ENCODE measurements at regions not wholly inside any gene's neighbourhood (a gene's known extent, or its start where the extent isn't known, plus 50 kb on each side); places are given as distances from the start of the nearest gene placed in this dataset.

- Histone ChIP-seq H2AK5ac (ENCODE audit: insufficient read length, low read length) (no peak overlapping the region), H4K91ac (ENCODE audit: insufficient read length, low read depth, low read length) (no peak overlapping the region), H4K20me1 (ENCODE audit: control insufficient read depth, insufficient read depth, insufficient read length) (no peaks in the 10 kb centered on the region), H3K56ac (ENCODE audit: insufficient read length, low read depth, low read length) (no peak overlapping the region), H3K4ac (ENCODE audit: low read depth, low read length) (no peak overlapping the region), H2AFZ (ENCODE audit: low read length) (no peak overlapping the region), H2BK5ac (ENCODE audit: insufficient read length, low read length) (no peak overlapping the region), H4K5ac (ENCODE audit: insufficient read length, low read depth, low read length) (no peak overlapping the region), H3K14ac (ENCODE audit: insufficient read depth, low read length) (no peak overlapping the region), H3K4me1 (ENCODE audit: insufficient read depth, low read length) (no peaks in the 10 kb centered on the region), H2BK20ac (ENCODE audit: low read depth, low read length, poor library complexity, severe bottlenecking) (no peak overlapping the region), H3K27ac (ENCODE audit: insufficient read length, low read depth, low read length) (no peak overlapping the region), H3K23me2 (ENCODE audit: insufficient read length, low read depth, low read length, poor library complexity, severe bottlenecking) (no peaks in the 10 kb centered on the region), H3K9ac (ENCODE audit: extremely low read depth, insufficient read length, low read length) (no peak overlapping the region), H3K9me3 (ENCODE audit: control insufficient read depth, low read depth, low read length) (no peaks in the 10 kb centered on the region), H4K8ac (replicated peaks; ENCODE audit: insufficient read length, low read depth, low read length) (no peak overlapping the region), H3K18ac (ENCODE audit: insufficient read length, low read depth, low read length) (no peak overlapping the region), H3K79me2 (ENCODE audit: insufficient read depth, low read length) (no peaks in the 10 kb centered on the region), H3K23ac (ENCODE audit: insufficient read length, low read depth, low read length) (no peak overlapping the region), H2BK120ac (ENCODE audit: low read depth, low read length, poor library complexity, severe bottlenecking) (no peak overlapping the region), H2BK12ac (ENCODE audit: insufficient read length, low read depth, low read length) (no peak overlapping the region), H3K4me2 (ENCODE audit: insufficient read depth, insufficient read length, low read length) (no peak overlapping the region), H3K27me3 (ENCODE audit: insufficient read depth, low read length) (no peaks in the 10 kb centered on the region), H3K79me1 (ENCODE audit: insufficient read depth, low read depth, low read length, poor library complexity, severe bottlenecking) (no peaks in the 10 kb centered on the region), H2BK15ac (ENCODE audit: low read depth, low read length) (no peak overlapping the region), H3T11ph (ENCODE audit: low read length) (no peak overlapping the region)
- Mint-ChIP-seq H3K27ac (no peak overlapping the region), H3K27me3 (ENCODE audit: low read depth) (no peaks in the 10 kb centered on the region), H3K4me1 (no peaks in the 10 kb centered on the region), H3K4me3 (no peak overlapping the region), H3K36me3 (ENCODE audit: insufficient read depth in 1 of 3, low read depth in 3 of 3) (no peaks in the 10 kb centered on the region), H3K9me3 (no peaks in the 10 kb centered on the region; a peak in 1 of 5 replicates)
- DNase-seq: no peak
- no CpG with 5 or more reads among the region's 3 CpGs for whole genome bisulfite sequencing (ENCODE audit: extremely low coverage, insufficient read length, low lambda C conversion rate)
- TF ChIP-seq CTCF (conservative IDR thresholded peaks at IDR 0.05): no peak
Observed at GRCh38 chr4:79155336-79155735, 170.5 kb downstream of the NAA11 start.

Data from H9 (cell line).